Stimulated activated CD4-positive, alpha-beta T cell treated with anti-CD3 and anti-CD28 coated beads, Interleukin-15, amount 100 ng/mL, for 1 hour (primary cell): ENCODE measurements at regions not wholly inside any gene's neighbourhood (a gene's known extent, or its start where the extent isn't known, plus 50 kb on each side); places are given as distances from the start of the nearest gene placed in this dataset.

Experiments used
- DNase-seq, 2 donors: peaks; one replicate each; pipeline ENCODE4 v3.0.0-alpha.2; 2020; ENCODE audit warnings: low read depth in 1 of 2, low spot score in 1 of 2

DNA sequence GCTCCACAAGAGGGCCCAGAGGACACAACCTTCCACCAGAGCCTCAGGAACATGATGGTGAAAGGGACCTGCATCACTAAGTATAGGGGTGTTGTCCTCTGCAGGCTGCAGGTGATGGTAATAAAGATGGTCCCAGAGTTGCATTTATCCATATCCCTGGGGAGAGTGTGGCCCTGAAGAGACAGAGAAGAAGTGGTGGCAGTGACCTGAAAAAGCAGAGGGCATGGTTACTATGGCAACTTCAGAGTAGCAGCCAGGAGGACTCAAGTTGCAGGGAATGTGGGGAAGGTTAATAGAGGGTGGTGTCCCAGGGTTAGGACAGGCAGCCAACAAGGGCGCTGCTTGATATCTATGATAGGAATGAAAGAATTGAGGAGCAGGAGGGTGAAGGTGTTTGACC is 57.1 kb downstream of the HLA-A start:
- DNase-seq: no peak

DNA sequence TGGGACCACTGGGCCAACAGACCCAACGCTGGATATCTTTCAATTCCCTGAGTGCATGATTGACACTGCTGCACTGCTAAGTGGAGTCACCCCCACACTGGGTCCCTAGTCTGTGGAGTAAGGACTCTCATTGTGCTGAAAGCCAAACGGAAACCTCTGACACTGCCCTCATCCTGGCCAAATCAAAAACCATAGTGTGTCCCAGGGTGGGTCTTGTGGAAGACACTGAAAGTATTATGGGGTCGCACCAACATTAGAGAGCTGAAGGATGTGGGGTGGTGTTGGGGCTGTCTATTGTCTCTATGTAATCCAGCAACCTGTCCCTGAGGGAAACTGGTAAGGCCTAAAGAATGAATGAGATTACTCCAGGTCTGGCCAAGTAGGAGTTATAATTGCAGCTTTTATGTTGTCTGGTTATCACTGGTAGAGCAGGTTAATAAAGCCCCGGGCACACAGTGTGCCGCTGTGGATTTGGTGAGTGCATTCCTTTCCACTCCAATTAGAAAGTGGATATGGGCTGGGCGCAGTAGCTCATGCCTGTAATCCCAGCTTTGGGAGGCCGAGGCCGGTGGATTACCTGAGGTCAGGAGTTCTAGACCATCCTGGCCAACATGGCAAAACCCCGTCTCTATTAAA is 57.9 kb downstream of the HLA-A start:
- DNase-seq: no peak

DNA sequence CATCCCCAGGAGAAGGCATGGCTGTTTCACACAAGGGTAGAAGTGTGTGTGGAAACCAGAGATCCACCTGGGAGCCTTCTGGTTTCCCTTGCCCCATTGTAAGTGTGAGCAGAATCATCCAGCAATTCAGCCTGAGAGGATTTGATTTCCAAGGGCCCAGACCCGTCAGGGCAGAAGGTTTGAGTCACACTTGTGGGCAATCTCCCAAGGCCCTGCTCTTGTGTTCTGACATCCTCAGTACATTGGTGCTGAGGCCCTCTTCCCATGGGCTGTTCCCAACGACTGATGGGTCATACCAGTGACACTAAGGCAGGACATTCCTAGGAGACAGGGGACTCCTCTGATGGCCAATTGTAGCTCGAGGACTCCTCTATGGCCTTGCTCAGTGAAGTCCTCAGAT is 58.2 kb upstream of the POLR1H start:
- no peak for DNase-seq

DNA sequence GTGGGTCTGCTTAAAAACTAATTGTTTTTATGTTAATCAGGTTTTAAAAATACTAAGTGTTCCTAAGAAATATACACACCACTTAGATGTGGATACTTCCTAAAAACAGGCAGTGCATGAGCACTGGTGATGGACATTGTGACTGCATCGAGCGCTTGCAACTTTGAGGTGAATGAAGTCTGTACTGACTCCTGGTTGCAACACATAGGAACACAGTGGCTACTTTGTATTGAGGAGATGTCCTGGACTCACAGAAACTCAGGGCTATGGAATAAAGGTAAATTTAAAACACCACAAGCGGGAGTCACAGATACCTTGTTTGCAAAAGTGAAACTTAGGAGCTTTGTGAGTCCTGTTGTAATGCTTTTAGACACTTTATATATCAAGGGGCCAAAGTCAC is 55.6 kb upstream of the POLR1H start:
- no peak for DNase-seq

DNA sequence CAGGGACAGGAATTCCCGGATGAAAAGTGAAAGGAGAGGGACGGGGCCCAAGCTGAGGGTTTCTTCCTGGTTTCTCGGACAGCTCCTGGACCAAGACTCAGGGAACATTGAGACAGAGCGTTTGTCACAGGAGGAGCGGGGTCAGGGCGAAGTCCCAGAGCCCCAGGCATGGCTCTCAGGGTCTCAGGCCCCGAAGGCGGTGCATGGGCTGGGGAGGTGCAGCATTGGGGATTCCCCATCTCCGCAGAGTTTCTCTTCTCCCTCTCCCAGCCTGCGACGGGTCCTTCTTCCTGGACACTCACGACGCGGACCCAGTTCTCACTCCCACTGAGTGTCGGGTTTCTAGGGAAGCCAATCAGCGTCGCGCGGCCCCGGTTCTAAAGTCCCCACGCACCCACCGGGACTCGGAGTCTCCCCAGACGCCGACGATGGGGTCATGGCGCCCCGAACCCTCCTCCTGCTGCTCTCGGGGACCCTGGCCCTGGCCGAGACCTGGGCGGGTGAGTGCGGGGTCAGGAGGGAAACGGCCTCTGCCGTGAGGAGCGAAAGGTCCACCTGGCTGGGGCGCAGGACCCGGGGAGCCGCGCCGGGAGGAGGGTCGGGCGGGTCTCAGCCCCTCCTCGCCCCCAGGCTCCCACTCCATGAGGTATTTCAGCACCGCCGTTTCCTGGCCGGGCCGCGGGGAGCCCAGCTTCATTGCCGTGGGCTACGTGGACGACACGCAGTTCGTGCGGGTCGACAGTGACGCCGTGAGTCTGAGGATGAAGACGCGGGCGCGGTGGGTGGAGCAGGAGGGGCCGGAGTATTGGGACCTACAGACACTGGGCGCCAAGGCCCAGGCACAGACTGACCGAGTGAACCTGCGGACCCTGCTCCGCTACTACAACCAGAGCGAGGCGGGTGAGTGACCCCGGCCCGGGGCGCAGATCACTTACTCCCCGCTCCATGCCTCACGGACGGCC is 54.6 kb upstream of the POLR1H start:
- no peak for DNase-seq

DNA sequence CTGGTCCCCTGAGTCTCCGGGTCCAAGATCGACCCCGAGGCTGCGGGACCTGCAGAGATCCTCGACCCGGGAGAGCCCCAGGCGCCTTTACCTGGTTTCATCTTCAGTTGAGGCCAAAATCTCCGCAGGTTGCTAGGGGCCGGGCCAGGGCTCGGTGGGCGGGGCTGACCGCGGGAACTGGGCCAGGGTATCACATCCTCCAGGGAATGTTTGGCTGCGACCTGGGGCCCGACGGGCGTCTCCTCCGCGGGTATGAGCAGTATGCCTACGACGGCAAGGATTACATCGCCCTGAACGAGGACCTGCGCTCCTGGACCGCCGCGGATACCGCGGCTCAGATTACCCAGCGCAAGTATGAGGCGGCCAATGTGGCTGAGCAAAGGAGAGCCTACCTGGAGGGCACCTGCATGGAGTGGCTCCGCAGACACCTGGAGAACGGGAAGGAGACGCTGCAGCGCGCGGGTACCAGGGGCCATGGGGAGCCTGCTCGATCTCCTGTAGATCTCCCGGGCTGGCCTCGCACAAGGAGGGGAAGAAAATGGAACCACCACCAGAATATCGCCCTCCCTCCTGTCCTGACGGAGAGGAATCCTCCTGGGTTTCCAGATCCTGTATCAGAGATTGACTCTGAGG is 53.8 kb upstream of the POLR1H start:
- DNase-seq: peak in 1 of 2 donors; percentile 26

DNA sequence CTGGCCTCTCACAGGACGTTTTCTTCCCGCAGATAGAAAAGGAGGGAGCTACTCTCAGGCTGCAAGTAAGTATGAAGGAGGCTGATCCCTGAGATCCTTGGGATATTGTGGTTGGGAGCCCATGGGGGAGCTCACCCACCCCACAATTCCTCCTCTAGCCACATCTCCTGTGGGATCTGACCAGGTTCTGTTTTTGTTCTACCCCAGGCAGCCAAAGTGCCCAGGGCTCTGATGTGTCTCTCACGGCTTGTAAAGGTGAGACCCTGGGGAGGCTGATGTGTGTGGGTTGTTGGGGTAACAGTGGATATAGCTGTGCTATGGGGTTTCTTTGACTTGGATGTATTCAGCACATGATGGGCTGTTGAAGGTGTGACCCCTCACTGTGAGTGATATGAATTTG is 52.0 kb upstream of the POLR1H start:
- DNase-seq: no peak
